WTC11 (cell line): ENCODE measurements at regions not wholly inside any gene's neighbourhood (a gene's known extent, or its start where the extent isn't known, plus 50 kb on each side); places are given as distances from the start of the nearest gene placed in this dataset.

Experiments
- ATAC-seq: fragments of 200-7000 bp; cut with Tn5 transposase; 2 replicates; pipeline ENCODE4 v1.10.0; 2021; ENCODE audit warnings: mild to moderate bottlenecking, moderate library complexity
- CTCF ChIA-PET: fragments of 300-600 bp; sonication (Branson Sonifier 250); formaldehyde crosslinking; loops from one replicate; lab custom pipeline; 2021; ENCODE audit warnings: antibody characterized with exemption; lab: Charles Lee
- POLR2A ChIA-PET: fragments of 350-600 bp; sonication (Branson Sonifier 250); formaldehyde crosslinking; loops from one replicate; lab custom pipeline; 2021; ENCODE audit warnings: antibody characterized with exemption; lab: Charles Lee
- DNase-seq: peaks from one replicate; pipeline ENCODE4 v3.0.0; 2021; ENCODE audit warnings: low spot score
- H3K27ac Mint-ChIP-seq: 2 replicates; pipeline ENCODE4 v1.8.0; 2021; ENCODE audit warnings: mixed read lengths
- H3K27me3 Mint-ChIP-seq: 2 replicates; pipeline ENCODE4 v1.8.0; 2021; ENCODE audit warnings: low read depth, mild to moderate bottlenecking, moderate library complexity, mixed read lengths
- H3K36me3 Mint-ChIP-seq: 2 replicates; pipeline ENCODE4 v1.8.0; 2021; ENCODE audit warnings: mixed read lengths
- H3K4me1 Mint-ChIP-seq: 2 replicates; pipeline ENCODE4 v1.8.0; 2022; ENCODE audit warnings: mixed read lengths
- H3K4me3 Mint-ChIP-seq: 2 replicates; pipeline ENCODE4 v1.8.0; 2021; ENCODE audit warnings: mild to moderate bottlenecking, moderate library complexity, mixed read lengths
- H3K9me3 Mint-ChIP-seq: 2 replicates; pipeline ENCODE4 v1.8.0; 2021; ENCODE audit warnings: mixed read lengths
- ATF1 ChIP-seq: sonication (generic); formaldehyde crosslinking; IDR thresholded peaks from 2 replicates; pipeline ENCODE4 v1.8.1; 2023; ENCODE audit warnings: mild to moderate bottlenecking, moderate library complexity, missing genetic modification reagents
- CBFB ChIP-seq: sonication (generic); formaldehyde crosslinking; IDR thresholded peaks from 2 replicates; pipeline ENCODE4 v1.8.1; 2022; ENCODE audit warnings: mild to moderate bottlenecking, low read depth, missing genetic modification reagents
- E2F1 ChIP-seq: sonication (generic); formaldehyde crosslinking; IDR thresholded peaks from 2 replicates; pipeline ENCODE4 v1.8.0; 2022; ENCODE audit warnings: mild to moderate bottlenecking, missing genetic modification reagents
- EMX1 ChIP-seq: fragments of 250-450 bp; sonication (Bioruptor Pico); IDR thresholded peaks from 2 replicates; pipeline ENCODE4 v1.8.0; 2021; ENCODE audit warnings: mild to moderate bottlenecking
- ERG ChIP-seq: fragments of 250-450 bp; sonication (Bioruptor Pico); IDR thresholded peaks from 2 replicates; pipeline ENCODE4 v1.8.0; 2021; ENCODE audit warnings: mild to moderate bottlenecking
- ESRRA ChIP-seq: sonication (generic); formaldehyde crosslinking; IDR thresholded peaks from 2 replicates; pipeline ENCODE4 v1.8.1; 2022; ENCODE audit warnings: mild to moderate bottlenecking, missing genetic modification reagents, borderline replicate concordance
- ETV6 ChIP-seq: sonication (generic); formaldehyde crosslinking; IDR thresholded peaks from 2 replicates; pipeline ENCODE4 v1.8.1; 2022; ENCODE audit warnings: mild to moderate bottlenecking, missing genetic modification reagents
- FOXP1 ChIP-seq: sonication (generic); formaldehyde crosslinking; IDR thresholded peaks from 2 replicates; pipeline ENCODE4 v1.8.0; 2022; ENCODE audit warnings: missing genetic modification reagents, mild to moderate bottlenecking, moderate library complexity, borderline replicate concordance
- HMGA2 ChIP-seq: fragments of 250-450 bp; sonication (Bioruptor Pico); IDR thresholded peaks from 2 replicates; pipeline ENCODE4 v1.4.0; 2021; ENCODE audit warnings: mild to moderate bottlenecking, moderate library complexity
- KAT7 ChIP-seq: sonication (generic); formaldehyde crosslinking; IDR thresholded peaks from 2 replicates; pipeline ENCODE4 v1.8.1; 2023; ENCODE audit warnings: missing genetic modification reagents, mild to moderate bottlenecking, borderline replicate concordance
- MAX ChIP-seq: sonication (generic); formaldehyde crosslinking; IDR thresholded peaks from 2 replicates; pipeline ENCODE4 v1.8.0; 2022; ENCODE audit warnings: mild to moderate bottlenecking, missing genetic modification reagents
- NFATC4 ChIP-seq: fragments of 250-450 bp; sonication (Bioruptor Pico); IDR thresholded peaks from 2 replicates; pipeline ENCODE4 v1.9.0; 2021; ENCODE audit warnings: mild to moderate bottlenecking
- NFE2L1 ChIP-seq: sonication (generic); formaldehyde crosslinking; IDR thresholded peaks from 2 replicates; pipeline ENCODE4 v1.8.1; 2023; ENCODE audit warnings: missing genetic modification reagents
- NR2C2 ChIP-seq: sonication (generic); formaldehyde crosslinking; IDR thresholded peaks from 2 replicates; pipeline ENCODE4 v1.8.0; 2022; ENCODE audit warnings: mild to moderate bottlenecking, missing genetic modification reagents
- NR3C1 ChIP-seq: sonication (generic); formaldehyde crosslinking; conservative IDR thresholded peaks from 2 replicates; pipeline ENCODE4 v1.8.1; 2023; ENCODE audit warnings: low read depth, mild to moderate bottlenecking, missing genetic modification reagents
- PRRX2 ChIP-seq: fragments of 250-450 bp; sonication (Bioruptor Pico); IDR thresholded peaks from 2 replicates; pipeline ENCODE4 v1.8.0; 2021; ENCODE audit warnings: mild to moderate bottlenecking
- RORB ChIP-seq: fragments of 250-450 bp; sonication (Bioruptor Pico); IDR thresholded peaks from 2 replicates; pipeline ENCODE4 v1.9.0; 2021; ENCODE audit warnings: mild to moderate bottlenecking
- SMAD3 ChIP-seq: sonication (generic); formaldehyde crosslinking; IDR thresholded peaks from 2 replicates; pipeline ENCODE4 v1.8.0; 2022; ENCODE audit warnings: missing genetic modification reagents, mild to moderate bottlenecking, borderline replicate concordance
- TEAD4 ChIP-seq: sonication (generic); formaldehyde crosslinking; IDR thresholded peaks from 2 replicates; pipeline ENCODE4 v1.8.0; 2022; ENCODE audit warnings: mild to moderate bottlenecking, missing genetic modification reagents
- TP53 ChIP-seq: sonication (generic); formaldehyde crosslinking; IDR thresholded peaks from 2 replicates; pipeline ENCODE4 v1.8.1; 2023; ENCODE audit warnings: mild to moderate bottlenecking, missing genetic modification reagents
- ZNF138 ChIP-seq: sonication (generic); formaldehyde crosslinking; conservative IDR thresholded peaks from 2 replicates; pipeline ENCODE4 v1.8.1; 2022; ENCODE audit warnings: mild to moderate bottlenecking, moderate library complexity, missing genetic modification reagents
- ZNF263 ChIP-seq: sonication (generic); formaldehyde crosslinking; IDR thresholded peaks from 2 replicates; pipeline ENCODE4 v1.8.1; 2022; ENCODE audit warnings: low read depth, mild to moderate bottlenecking, moderate library complexity, missing genetic modification reagents
- ZNF317 ChIP-seq: sonication (generic); formaldehyde crosslinking; IDR thresholded peaks from 2 replicates; pipeline ENCODE4 v1.8.1; 2023; ENCODE audit warnings: low read depth, mild to moderate bottlenecking, moderate library complexity, missing genetic modification reagents, borderline replicate concordance
- ZNF423 ChIP-seq: fragments of 250-450 bp; sonication (Bioruptor Pico); IDR thresholded peaks from 2 replicates; pipeline ENCODE4 v2.1.2; 2022; ENCODE audit warnings: mild to moderate bottlenecking, moderate library complexity
- TF ChIP-seq, protein P1 (sequence below): sonication (generic); formaldehyde crosslinking; IDR thresholded peaks from 2 replicates; pipeline ENCODE4 v1.8.1; 2023; ENCODE audit warnings: mild to moderate bottlenecking, missing genetic modification reagents, borderline replicate concordance

- Mint-ChIP-seq H3K4me3 (no peak overlapping the region), H3K36me3 (peaks cover 12% of the 10 kb centered on the region), H3K27me3 (no peaks in the 10 kb centered on the region; the same call in 1 of the 2 replicates), H3K9me3 (peaks cover 15% of the 10 kb centered on the region), H3K4me1 (peaks cover 11% of the 10 kb centered on the region), H3K27ac (no peak overlapping the region)
- DNase-seq (no peak), ATAC-seq (no peak)
- CTCF ChIA-PET: no interaction called here
- TF ChIP-seq ETV6 (CRISPR knock-in tag) (no peak), ESRRA (CRISPR knock-in tag) (no peak), ZNF138 (no peak), CBFB (CRISPR knock-in tag) (no peak), SMAD3 (CRISPR knock-in tag) (no peak), EMX1 (CRISPR knock-in tag) (no peak), TEAD4 (CRISPR knock-in tag) (no peak), PRRX2 (CRISPR knock-in tag) (no peak), RORB (CRISPR knock-in tag) (no peak), NFE2L1 (no peak), KAT7 (CRISPR knock-in tag) (no peak), FOXP1 (CRISPR knock-in tag) (no peak), NFATC4 (CRISPR knock-in tag) (no peak), MAX (CRISPR knock-in tag) (no peak)
- TF ChIP-seq, protein P1, sequence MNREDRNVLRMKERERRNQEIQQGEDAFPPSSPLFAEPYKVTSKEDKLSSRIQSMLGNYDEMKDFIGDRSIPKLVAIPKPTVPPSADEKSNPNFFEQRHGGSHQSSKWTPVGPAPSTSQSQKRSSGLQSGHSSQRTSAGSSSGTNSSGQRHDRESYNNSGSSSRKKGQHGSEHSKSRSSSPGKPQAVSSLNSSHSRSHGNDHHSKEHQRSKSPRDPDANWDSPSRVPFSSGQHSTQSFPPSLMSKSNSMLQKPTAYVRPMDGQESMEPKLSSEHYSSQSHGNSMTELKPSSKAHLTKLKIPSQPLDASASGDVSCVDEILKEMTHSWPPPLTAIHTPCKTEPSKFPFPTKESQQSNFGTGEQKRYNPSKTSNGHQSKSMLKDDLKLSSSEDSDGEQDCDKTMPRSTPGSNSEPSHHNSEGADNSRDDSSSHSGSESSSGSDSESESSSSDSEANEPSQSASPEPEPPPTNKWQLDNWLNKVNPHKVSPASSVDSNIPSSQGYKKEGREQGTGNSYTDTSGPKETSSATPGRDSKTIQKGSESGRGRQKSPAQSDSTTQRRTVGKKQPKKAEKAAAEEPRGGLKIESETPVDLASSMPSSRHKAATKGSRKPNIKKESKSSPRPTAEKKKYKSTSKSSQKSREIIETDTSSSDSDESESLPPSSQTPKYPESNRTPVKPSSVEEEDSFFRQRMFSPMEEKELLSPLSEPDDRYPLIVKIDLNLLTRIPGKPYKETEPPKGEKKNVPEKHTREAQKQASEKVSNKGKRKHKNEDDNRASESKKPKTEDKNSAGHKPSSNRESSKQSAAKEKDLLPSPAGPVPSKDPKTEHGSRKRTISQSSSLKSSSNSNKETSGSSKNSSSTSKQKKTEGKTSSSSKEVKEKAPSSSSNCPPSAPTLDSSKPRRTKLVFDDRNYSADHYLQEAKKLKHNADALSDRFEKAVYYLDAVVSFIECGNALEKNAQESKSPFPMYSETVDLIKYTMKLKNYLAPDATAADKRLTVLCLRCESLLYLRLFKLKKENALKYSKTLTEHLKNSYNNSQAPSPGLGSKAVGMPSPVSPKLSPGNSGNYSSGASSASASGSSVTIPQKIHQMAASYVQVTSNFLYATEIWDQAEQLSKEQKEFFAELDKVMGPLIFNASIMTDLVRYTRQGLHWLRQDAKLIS (CRISPR knock-in tag): no peak
- POLR2A ChIA-PET: no interaction called here
These were observed 1276.3 kb upstream of the AUTS2 start for GRCh38 chr7:68321776-68322496.

DNA sequence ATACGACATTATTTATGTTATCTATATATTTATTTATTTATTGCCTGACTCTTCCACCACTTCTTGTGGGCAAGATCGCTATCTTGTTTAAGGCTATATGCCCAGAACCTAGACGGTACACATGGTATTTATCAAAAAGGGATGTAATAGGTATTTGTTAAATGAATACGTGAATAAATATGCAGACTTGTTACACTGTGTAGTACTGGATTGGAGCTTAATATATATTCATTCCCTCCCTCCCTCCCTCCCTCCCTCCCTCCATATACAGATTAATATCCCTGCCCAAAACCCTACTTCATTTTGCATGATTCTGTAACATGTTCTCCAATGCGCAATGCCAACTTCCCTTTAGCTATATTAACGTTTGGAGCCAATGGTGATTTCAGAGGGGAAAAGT lies 1273.7 kb upstream of the AUTS2 start:
- peaks cover 24% of the 10 kb centered on the region for H3K4me1 Mint-ChIP-seq
- ChIA-PET POLR2A (no interaction called here), CTCF (no interaction called here)
- ATAC-seq: no peak
- TF ChIP-seq ZNF263 (CRISPR knock-in tag): no peak
- no peak for TF ChIP-seq NR3C1
- TF ChIP-seq EMX1 (CRISPR knock-in tag): no peak
- TF ChIP-seq HMGA2 (CRISPR knock-in tag): no peak
- TF ChIP-seq PRRX2 (CRISPR knock-in tag): no peak
- TF ChIP-seq ZNF317: no peak
- no peak for TF ChIP-seq RORB (CRISPR knock-in tag)
- TF ChIP-seq ATF1 (CRISPR knock-in tag): no peak
- no peak for TF ChIP-seq ERG (CRISPR knock-in tag)
- TF ChIP-seq ESRRA (CRISPR knock-in tag): no peak
- no peak for TF ChIP-seq ZNF423 (CRISPR knock-in tag)
- no peak for TF ChIP-seq NR2C2
- TF ChIP-seq E2F1 (CRISPR knock-in tag): no peak
- TF ChIP-seq TP53 (CRISPR knock-in tag): no peak
- H3K9me3 Mint-ChIP-seq: peaks cover 29% of the 10 kb centered on the region
- no peak overlapping the region for H3K27ac Mint-ChIP-seq
- peaks cover 4% of the 10 kb centered on the region; the same call in 1 of the 2 replicates for H3K27me3 Mint-ChIP-seq
- no peak overlapping the region for H3K4me3 Mint-ChIP-seq
- peaks cover 27% of the 10 kb centered on the region for H3K36me3 Mint-ChIP-seq
- DNase-seq: no peak
